HEK293 (cell line): ENCODE measurements at regions not wholly inside any gene's neighbourhood (a gene's known extent, or its start where the extent isn't known, plus 50 kb on each side); places are given as distances from the start of the nearest gene placed in this dataset.

Source experiments
- BCL11B ChIP-seq: fragments of 450-650 bp; formaldehyde crosslinking; IDR thresholded peaks from 2 replicates; pipeline ENCODE4 v1.5.1; 2016; ENCODE audit warnings: low read depth, missing biosample characterization, missing genetic modification characterization
- ZNF223 ChIP-seq: fragments of 450-650 bp; formaldehyde crosslinking; IDR thresholded peaks from 2 replicates; pipeline ENCODE4 v1.5.1; 2016; ENCODE audit warnings: missing biosample characterization, missing genetic modification characterization
- ZNF707 ChIP-seq: fragments of 450-650 bp; formaldehyde crosslinking; IDR thresholded peaks from 2 replicates; pipeline ENCODE4 v1.5.1; 2016; ENCODE audit warnings: missing biosample characterization, missing genetic modification characterization

DNA sequence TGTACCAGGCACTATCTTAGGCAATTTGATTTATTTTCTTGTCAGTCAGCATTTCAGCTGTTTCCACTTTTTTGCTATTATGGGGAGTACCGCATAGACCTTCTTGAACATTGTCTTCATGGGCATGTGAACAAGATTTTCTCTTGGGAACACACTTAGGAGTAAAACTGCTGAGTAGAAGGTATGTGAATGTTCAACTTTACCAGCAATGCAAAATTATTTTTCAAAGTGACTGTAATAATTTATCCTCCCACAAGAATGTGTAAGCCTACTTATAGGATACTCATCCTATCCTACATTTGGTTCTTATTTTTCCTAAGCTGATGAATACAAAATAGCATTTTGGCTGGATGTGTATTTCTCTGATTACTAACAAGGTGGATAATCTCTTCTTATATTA lies 132.0 kb upstream of the NAV2 start:
- TF ChIP-seq ZNF707 (tag by site-specific recombination): no peak
- no peak for TF ChIP-seq BCL11B (tag by site-specific recombination)
- TF ChIP-seq ZNF223 (tag by site-specific recombination): no peak
